ENCODE measurements at regions not wholly inside any gene's neighbourhood (a gene's known extent, or its start where the extent isn't known, plus 50 kb on each side); places are given as distances from the start of the nearest gene placed in this dataset.

- DNase-seq: no peak
Observed at GRCh38 chr4:178811356-178811755, 1369.1 kb upstream of the AGA start.

- no peak for DNase-seq
Observed at GRCh38 chr4:178812866-178813265, 1370.6 kb upstream of the AGA start.

- no peak for DNase-seq
Observed at GRCh38 chr4:178814908-178815307, 1372.7 kb upstream of the AGA start.

- DNase-seq: no peak
Observed at GRCh38 chr4:178823673-178824295, 1381.5 kb upstream of the AGA start.

GRCh38 chr4:178836865-178837264 lies 1394.6 kb upstream of the AGA start:
- no peak for DNase-seq

- DNase-seq: no peak
Observed at GRCh38 chr4:178838776-178839175, 1396.5 kb upstream of the AGA start.

GRCh38 chr4:178856139-178856800 lies 1414.0 kb upstream of the AGA start:
- no peak for DNase-seq

GRCh38 chr4:178871476-178871875 lies 1429.2 kb upstream of the AGA start:
- DNase-seq: no peak

- DNase-seq: no peak
Observed at GRCh38 chr4:178881937-178882336, 1439.7 kb upstream of the AGA start.

- no peak for DNase-seq
Observed at GRCh38 chr4:178894126-178894525, 1451.9 kb upstream of the AGA start.

- no peak for DNase-seq
Observed at GRCh38 chr4:178899084-178899483, 1456.8 kb upstream of the AGA start.

- DNase-seq: no peak
Observed at GRCh38 chr4:178917756-178918155, 1475.5 kb upstream of the AGA start.

GRCh38 chr4:178937130-178937529 lies 1494.9 kb upstream of the AGA start:
- no peak for DNase-seq

- no peak for DNase-seq
Observed at GRCh38 chr4:178941975-178942374, 1499.7 kb upstream of the AGA start.

GRCh38 chr4:178953447-178954120 lies 1511.3 kb upstream of the AGA start:
- no peak for DNase-seq

- no peak for DNase-seq
Observed at GRCh38 chr4:178955614-178956013, 1513.4 kb upstream of the AGA start.

- no peak for DNase-seq
Observed at GRCh38 chr4:178958725-178959440, 1516.6 kb upstream of the AGA start.

- no peak for DNase-seq
Observed at GRCh38 chr4:178963446-178964045, 1521.3 kb upstream of the AGA start.

GRCh38 chr4:178966644-178967043 lies 1524.4 kb upstream of the AGA start:
- no peak for DNase-seq

- no peak for DNase-seq
Observed at GRCh38 chr4:178970433-178971140, 1528.3 kb upstream of the AGA start.

GRCh38 chr4:178976861-178977260 lies 1534.6 kb upstream of the AGA start:
- DNase-seq: no peak

GRCh38 chr4:178993306-178993705 lies 1551.1 kb upstream of the AGA start:
- DNase-seq: no peak
